HCT116 (cell line): ENCODE measurements at regions not wholly inside any gene's neighbourhood (a gene's known extent, or its start where the extent isn't known, plus 50 kb on each side); places are given as distances from the start of the nearest gene placed in this dataset.
"Not testable (repeated sequence)": the region's sequence is repeated elsewhere in the genome, so short reads cannot be mapped to it uniquely, and the experiment has no call there.

Experiments used
- ATAC-seq: fragments of 200-7000 bp; cut with Tn5 transposase; 2 replicates; pipeline ENCODE4 v1.9.1; 2020; ENCODE audit warnings: mild to moderate bottlenecking, moderate library complexity
- BruUV-seq: library from RNA; stranded (reverse); fragments of 400-500 nt; replicated peaks from 2 replicates; lab custom pipeline; 2021; lab: Mats Ljungman, UMichigan
- CTCF ChIA-PET: fragments of 300-600 bp; sonication (Branson Sonifier 250); formaldehyde crosslinking; loops from one replicate; lab custom pipeline; 2021; ENCODE audit warnings: antibody characterized with exemption; lab: Charles Lee
- POLR2A ChIA-PET: fragments of 300-600, 350-600 bp; sonication (Branson Sonifier 250); formaldehyde crosslinking; loops from one replicate; lab custom pipeline; 2021; ENCODE audit warnings: antibody characterized with exemption; lab: Charles Lee
- RAD21 ChIA-PET, 2 experiments: fragments of 300-600 bp; sonication (Branson Sonifier 250); formaldehyde crosslinking; loops; one replicate each; lab custom pipeline; 2023; ENCODE audit warnings: low total read pairs in 2 of 2; ENCODE audit not compliant: uncharacterized antibody in 2 of 2, unreplicated experiment in 2 of 2, low non-redundant PET in 1 of 2; lab: Charles Lee
- DNase-seq: peaks from one replicate; pipeline ENCODE4 v3.0.0-alpha.2; 2010; ENCODE audit warnings: low read depth, low spot score
- H2AFZ ChIP-seq: fragments of 200-600 bp; shearing (Covaris generic), sonication (generic); 2 replicates; pipeline ENCODE4 v1.6.1; 2017; ENCODE audit warnings: low read depth, mixed run types, mixed read lengths, antibody characterized with exemption, low read length; ENCODE audit not compliant: poor library complexity, severe bottlenecking
- H3K27ac ChIP-seq: 2 replicates; pipeline ENCODE4 v1.5.1; 2012; ENCODE audit warnings: low read depth, low read length
- H3K27me3 ChIP-seq: fragments of 200-600 bp; sonication (generic); 2 replicates; pipeline ENCODE4 v1.6.1; 2016; ENCODE audit warnings: mixed run types, low read length, mixed read lengths; ENCODE audit not compliant: insufficient read depth
- H3K36me3 ChIP-seq, 2 experiments: fragments of 200-500 bp in 1 of 2; fragments of 200-600 bp in 1 of 2; sonication (Bioruptor generic) in 1 of 2; sonication (generic) in 1 of 2; 2 replicates each; pipeline versions ENCODE4 v1.5.1 to v1.6.1; 2014 to 2016; ENCODE audit warnings: low read length in 2 of 2, inconsistent platforms in 1 of 2, mixed read lengths in 1 of 2, mixed run types in 1 of 2; ENCODE audit not compliant: insufficient read depth in 2 of 2, control insufficient read depth in 1 of 2
- H3K4me1 ChIP-seq, 2 experiments: fragments of 200-600 bp in 1 of 2; sonication (generic) in 1 of 2; 2 replicates each; pipeline versions ENCODE4 v1.5.1 to v1.6.1; 2012 to 2017; ENCODE audit warnings: low read length in 2 of 2, inconsistent platforms in 1 of 2, mild to moderate bottlenecking in 1 of 2, mixed read lengths in 1 of 2, mixed run types in 1 of 2, moderate library complexity in 1 of 2; ENCODE audit not compliant: insufficient read depth in 2 of 2, control insufficient read depth in 1 of 2
- H3K4me2 ChIP-seq: fragments of 200-600 bp; sonication (generic); 2 replicates; pipeline ENCODE4 v1.6.1; 2017; ENCODE audit warnings: mixed run types, low read length, mixed read lengths
- H3K4me3 ChIP-seq, 2 experiments: fragments of 200-600 bp in 1 of 2; sonication (generic) in 1 of 2; replicated peaks in 1 of 2; 2 replicates each; pipeline ENCODE4 v1.5.1; 2011 to 2016; ENCODE audit warnings: low read length in 2 of 2, control low read depth in 1 of 2, low read depth in 1 of 2, mild to moderate bottlenecking in 1 of 2, mixed read lengths in 1 of 2, mixed run types in 1 of 2
- H3K79me2 ChIP-seq: fragments of 200-600 bp; sonication (generic); 2 replicates; pipeline ENCODE4 v1.6.1; 2017; ENCODE audit warnings: mild to moderate bottlenecking, mixed run types, low read length, moderate library complexity, mixed read lengths; ENCODE audit not compliant: insufficient read depth
- H3K9ac ChIP-seq: fragments of 200-600 bp; sonication (generic); 2 replicates; pipeline ENCODE4 v1.6.1; 2016; ENCODE audit warnings: low read length, mixed read lengths
- H3K9me2 ChIP-seq: fragments of 200-600 bp; sonication (generic), shearing (Covaris generic); 2 replicates; pipeline ENCODE4 v1.6.1; 2017; ENCODE audit warnings: mixed run types, mild to moderate bottlenecking, moderate library complexity; ENCODE audit not compliant: insufficient read depth
- H3K9me3 ChIP-seq, 2 experiments: fragments of 200-500 bp in 1 of 2; fragments of 200-600 bp in 1 of 2; sonication (Bioruptor generic) in 1 of 2; sonication (generic) in 1 of 2; 2 replicates each; pipeline ENCODE4 v1.6.1; 2014 to 2017; ENCODE audit warnings: low read length in 2 of 2, mixed read lengths in 2 of 2, inconsistent platforms in 1 of 2, low read depth in 1 of 2, mild to moderate bottlenecking in 1 of 2, mixed run types in 1 of 2, moderate library complexity in 1 of 2; ENCODE audit not compliant: control insufficient read depth in 1 of 2, insufficient read depth in 1 of 2
- H4K20me1 ChIP-seq: fragments of 200-600 bp; sonication (generic), shearing (Covaris generic); 2 replicates; pipeline ENCODE4 v1.6.1; 2017; ENCODE audit warnings: mixed run types, mild to moderate bottlenecking, moderate library complexity; ENCODE audit not compliant: insufficient read depth
- CBX3 ChIP-seq: IDR thresholded peaks from 2 replicates; pipeline ENCODE4 v1.6.1; 2012; ENCODE audit warnings: low read depth
- ELF1 ChIP-seq: IDR thresholded peaks from 2 replicates; pipeline ENCODE4 v1.6.1; 2012; ENCODE audit warnings: low read depth, borderline replicate concordance
- EZH2phosphoT487 ChIP-seq: fragments of 200-600 bp; IDR thresholded peaks from 2 replicates; pipeline ENCODE4 v1.6.1; 2018; ENCODE audit warnings: antibody characterized with exemption, borderline replicate concordance
- FOSL1 ChIP-seq: IDR thresholded peaks from 2 replicates; pipeline ENCODE4 v1.6.1; 2012; ENCODE audit warnings: low read depth
- POLR2A ChIP-seq: IDR thresholded peaks from 2 replicates; pipeline ENCODE4 v1.7.0; 2011; ENCODE audit warnings: borderline replicate concordance; ENCODE audit not compliant: insufficient read depth, insufficient read length; ENCODE audit errors: extremely low read depth
- POLR2AphosphoS5 ChIP-seq: IDR thresholded peaks from 2 replicates; pipeline ENCODE4 v1.6.1; 2011; ENCODE audit warnings: mild to moderate bottlenecking, low read depth, low read length, moderate library complexity
- RAD21 ChIP-seq: IDR thresholded peaks from 2 replicates; pipeline ENCODE4 v1.6.1; 2012; ENCODE audit warnings: low read depth, mild to moderate bottlenecking
- SP1 ChIP-seq: IDR thresholded peaks from 2 replicates; pipeline ENCODE4 v1.6.1; 2012; ENCODE audit warnings: low read depth
- SRF ChIP-seq: IDR thresholded peaks from 2 replicates; pipeline ENCODE4 v1.6.1; 2012; ENCODE audit warnings: low read depth
- TCF7L2 ChIP-seq: IDR thresholded peaks from 2 replicates; pipeline ENCODE4 v1.7.0; 2011; ENCODE audit warnings: borderline replicate concordance, inconsistent platforms; ENCODE audit not compliant: insufficient read depth, insufficient read length; ENCODE audit errors: extremely low read depth
- ZNF274 ChIP-seq: fragments of 200-500 bp; sonication (Bioruptor generic); IDR thresholded peaks from 2 replicates; pipeline ENCODE4 v1.6.1; 2014; ENCODE audit warnings: mild to moderate bottlenecking, low read depth, low read length, inconsistent platforms
- intact Hi-C: fragments of 100-400 bp; cut with micrococcal nuclease; formaldehyde crosslinking; loops from 2 replicates; pipeline ENCODE4 v1.10.0; 2022
- TF ChIP-seq, protein P1 (sequence below): IDR thresholded peaks from 2 replicates; pipeline ENCODE4 v1.6.1; 2012
- TF ChIP-seq, protein P2 (sequence below): IDR thresholded peaks from 2 replicates; pipeline ENCODE4 v1.6.1; 2012
- TF ChIP-seq, protein P3 (sequence below): IDR thresholded peaks from 2 replicates; pipeline ENCODE4 v1.6.1; 2011; ENCODE audit warnings: mild to moderate bottlenecking, low read length, moderate library complexity; ENCODE audit not compliant: insufficient replicate concordance; ENCODE audit errors: extremely low read depth

DNA sequence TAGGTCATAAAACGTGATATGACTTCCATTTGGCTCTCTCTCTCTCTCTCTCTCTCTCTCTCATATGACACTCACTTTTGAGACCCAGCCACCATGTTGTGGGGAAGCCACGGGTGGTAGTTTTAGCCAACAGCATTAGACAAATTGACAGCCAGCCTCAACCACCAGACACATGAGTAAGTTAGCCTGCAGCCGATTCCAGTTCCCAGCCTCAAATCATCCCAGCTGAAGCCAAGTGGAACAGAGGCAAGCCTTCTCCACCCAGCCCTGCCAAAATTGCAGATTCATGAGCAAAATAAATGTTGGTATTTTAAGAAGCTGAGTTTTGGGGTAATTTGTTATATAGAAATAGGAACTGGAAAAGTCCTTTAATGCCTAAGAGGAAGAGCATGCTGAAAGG is 98.0 kb upstream of the DNAH14 start:
- Histone ChIP-seq H3K27ac (no peak overlapping the region), H4K20me1 (no peaks in the 10 kb centered on the region), H3K9ac (no peak overlapping the region), H3K36me3 (no peaks in the 10 kb centered on the region), H3K4me1 (no peaks in the 10 kb centered on the region), H3K27me3 (no peaks in the 10 kb centered on the region; the same call in 1 of the 2 replicates), H3K79me2 (no peaks in the 10 kb centered on the region), H2AFZ (no peak overlapping the region), H3K9me2 (no peaks in the 10 kb centered on the region), H3K9me3 (peaks cover 0 to 7% of the 10 kb centered on the region in 2 experiments; a peak in 1 of 4 replicates), H3K4me2 (no peak overlapping the region), H3K4me3 (no peak overlapping the region)
- no peak for TF ChIP-seq ELF1
- TF ChIP-seq, protein P1, sequence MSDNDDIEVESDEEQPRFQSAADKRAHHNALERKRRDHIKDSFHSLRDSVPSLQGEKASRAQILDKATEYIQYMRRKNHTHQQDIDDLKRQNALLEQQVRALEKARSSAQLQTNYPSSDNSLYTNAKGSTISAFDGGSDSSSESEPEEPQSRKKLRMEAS: no peak
- no peak for TF ChIP-seq SRF
- TF ChIP-seq, protein P2, sequence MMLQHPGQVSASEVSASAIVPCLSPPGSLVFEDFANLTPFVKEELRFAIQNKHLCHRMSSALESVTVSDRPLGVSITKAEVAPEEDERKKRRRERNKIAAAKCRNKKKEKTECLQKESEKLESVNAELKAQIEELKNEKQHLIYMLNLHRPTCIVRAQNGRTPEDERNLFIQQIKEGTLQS: no peak
- TF ChIP-seq CBX3: no peak
- TF ChIP-seq EZH2phosphoT487: no peak
- no peak for TF ChIP-seq RAD21
- no peak for TF ChIP-seq SP1
- no peak for TF ChIP-seq POLR2AphosphoS5
- no peak for TF ChIP-seq ZNF274
- TF ChIP-seq, protein P3, sequence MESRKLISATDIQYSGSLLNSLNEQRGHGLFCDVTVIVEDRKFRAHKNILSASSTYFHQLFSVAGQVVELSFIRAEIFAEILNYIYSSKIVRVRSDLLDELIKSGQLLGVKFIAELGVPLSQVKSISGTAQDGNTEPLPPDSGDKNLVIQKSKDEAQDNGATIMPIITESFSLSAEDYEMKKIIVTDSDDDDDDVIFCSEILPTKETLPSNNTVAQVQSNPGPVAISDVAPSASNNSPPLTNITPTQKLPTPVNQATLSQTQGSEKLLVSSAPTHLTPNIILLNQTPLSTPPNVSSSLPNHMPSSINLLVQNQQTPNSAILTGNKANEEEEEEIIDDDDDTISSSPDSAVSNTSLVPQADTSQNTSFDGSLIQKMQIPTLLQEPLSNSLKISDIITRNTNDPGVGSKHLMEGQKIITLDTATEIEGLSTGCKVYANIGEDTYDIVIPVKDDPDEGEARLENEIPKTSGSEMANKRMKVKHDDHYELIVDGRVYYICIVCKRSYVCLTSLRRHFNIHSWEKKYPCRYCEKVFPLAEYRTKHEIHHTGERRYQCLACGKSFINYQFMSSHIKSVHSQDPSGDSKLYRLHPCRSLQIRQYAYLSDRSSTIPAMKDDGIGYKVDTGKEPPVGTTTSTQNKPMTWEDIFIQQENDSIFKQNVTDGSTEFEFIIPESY: no peak
- no peak for TF ChIP-seq TCF7L2
- TF ChIP-seq FOSL1: no peak
- no peak for TF ChIP-seq POLR2A
- RAD21 ChIA-PET: no interaction called here
- ATAC-seq (no peak), DNase-seq (no peak)
- POLR2A ChIA-PET: no interaction called here
- CTCF ChIA-PET: no interaction called here
- no TSS peak for BruUV-seq
- intact Hi-C loops: no loop called here

DNA sequence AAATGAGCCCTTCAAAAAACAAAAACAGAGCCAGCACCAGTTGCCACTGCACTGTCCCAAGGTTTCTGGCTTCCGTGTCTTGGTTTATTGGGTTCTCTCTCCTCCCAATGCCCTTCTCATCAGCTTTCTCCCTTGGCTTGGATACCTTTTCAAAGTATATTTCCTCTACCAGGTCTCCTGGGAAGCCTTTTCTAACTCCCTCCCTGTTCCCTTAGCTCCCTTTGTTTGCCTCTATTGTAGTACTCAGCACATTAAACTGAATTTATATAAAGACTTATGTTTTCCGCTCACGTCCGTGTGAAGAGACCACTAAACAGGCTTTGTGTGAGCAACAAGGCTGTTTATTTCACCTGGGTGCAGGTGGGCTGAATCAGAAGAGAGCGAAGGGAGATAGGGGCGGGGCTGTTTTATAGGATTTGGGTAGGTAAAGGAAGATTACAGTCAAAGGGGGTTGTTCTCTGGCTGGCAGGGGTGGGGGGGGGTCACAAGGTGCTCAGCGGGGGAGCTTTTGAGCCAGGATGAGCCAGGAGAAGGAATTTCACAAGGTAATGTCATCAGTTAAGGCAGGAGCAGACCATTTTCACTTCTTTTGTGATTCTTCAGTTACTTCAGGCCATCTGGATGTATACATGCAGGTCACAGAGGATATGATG is 89.7 kb upstream of the DNAH14 start:
- H3K4me3 ChIP-seq, POLR2A ChIA-PET, CTCF ChIA-PET, ATAC-seq, H3K4me2 ChIP-seq, intact Hi-C loops, H3K36me3 ChIP-seq, H3K9me3 ChIP-seq, H2AFZ ChIP-seq, H3K79me2 ChIP-seq, H3K9me2 ChIP-seq, H4K20me1 ChIP-seq, H3K27ac ChIP-seq, DNase-seq, H3K4me1 ChIP-seq, BruUV-seq, RAD21 ChIA-PET, H3K9ac ChIP-seq, H3K27me3 ChIP-seq: not testable (repeated sequence)
